Breast epithelium (tissue), 3 donors: ENCODE measurements at regions not wholly inside any gene's neighbourhood (a gene's known extent, or its start where the extent isn't known, plus 50 kb on each side); places are given as distances from the start of the nearest gene placed in this dataset.

Source experiments
- POLR2A ChIP-seq: fragments of 450-650 bp; IDR thresholded peaks from one replicate; pipeline ENCODE4 v1.6.1; 2016; ENCODE audit warnings: antibody characterized with exemption, mild to moderate bottlenecking, moderate library complexity
- POLR2AphosphoS5 ChIP-seq, 3 donors: sonication (generic); formaldehyde crosslinking; IDR thresholded peaks; one replicate each; pipeline ENCODE4 v1.6.1; 2017; ENCODE audit warnings: antibody characterized with exemption in 3 of 3
- TF ChIP-seq, protein P1 (sequence below), 3 donors: fragments of 450-650 bp; IDR thresholded peaks; one replicate each; pipeline ENCODE4 v1.5.1; 2016 to 2017; ENCODE audit warnings: antibody characterized with exemption in 3 of 3, mild to moderate bottlenecking in 3 of 3, moderate library complexity in 3 of 3

DNA sequence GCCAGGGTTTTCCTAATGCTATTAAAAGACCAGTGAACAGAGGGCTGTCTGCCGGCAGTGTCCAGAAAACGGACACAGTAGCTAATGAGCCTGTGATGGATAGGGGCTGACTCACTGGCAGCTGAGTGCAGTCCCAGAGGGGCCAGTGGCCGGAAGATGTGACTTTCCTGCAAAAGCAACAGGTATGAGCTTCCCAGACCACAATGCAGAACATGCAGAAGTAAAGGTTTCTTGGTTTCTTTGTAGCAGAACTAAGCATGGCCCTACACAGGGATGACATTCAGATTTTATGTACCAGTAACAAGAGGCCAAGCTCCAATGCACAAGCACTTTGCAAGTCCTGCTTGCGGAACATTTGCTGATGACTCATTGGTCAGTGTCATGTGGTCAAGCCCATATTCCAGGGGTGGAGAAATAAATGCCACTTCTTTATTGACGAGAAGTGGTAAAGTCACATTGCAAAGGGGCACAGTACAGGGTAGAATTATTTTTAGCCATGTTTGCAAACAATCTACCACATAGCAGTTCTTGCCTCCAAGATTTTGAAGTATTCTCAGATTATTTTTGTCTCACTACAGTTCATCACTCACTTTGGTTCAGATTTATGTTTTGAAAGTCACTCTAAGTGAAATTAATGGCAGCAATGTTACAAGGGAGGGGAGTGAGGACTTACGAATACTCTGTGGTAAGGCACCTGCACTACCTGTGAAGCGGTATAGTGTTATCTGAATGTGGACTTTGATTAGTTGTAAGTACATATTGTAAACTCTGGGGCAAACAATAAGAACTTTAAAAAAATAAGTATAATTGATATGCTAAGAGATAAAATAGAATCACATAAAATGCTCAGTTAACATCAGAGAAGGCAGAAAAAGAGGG is 263.3 kb downstream of the ABHD5 start:
- TF ChIP-seq POLR2A, result no peak
- TF ChIP-seq, protein P1, sequence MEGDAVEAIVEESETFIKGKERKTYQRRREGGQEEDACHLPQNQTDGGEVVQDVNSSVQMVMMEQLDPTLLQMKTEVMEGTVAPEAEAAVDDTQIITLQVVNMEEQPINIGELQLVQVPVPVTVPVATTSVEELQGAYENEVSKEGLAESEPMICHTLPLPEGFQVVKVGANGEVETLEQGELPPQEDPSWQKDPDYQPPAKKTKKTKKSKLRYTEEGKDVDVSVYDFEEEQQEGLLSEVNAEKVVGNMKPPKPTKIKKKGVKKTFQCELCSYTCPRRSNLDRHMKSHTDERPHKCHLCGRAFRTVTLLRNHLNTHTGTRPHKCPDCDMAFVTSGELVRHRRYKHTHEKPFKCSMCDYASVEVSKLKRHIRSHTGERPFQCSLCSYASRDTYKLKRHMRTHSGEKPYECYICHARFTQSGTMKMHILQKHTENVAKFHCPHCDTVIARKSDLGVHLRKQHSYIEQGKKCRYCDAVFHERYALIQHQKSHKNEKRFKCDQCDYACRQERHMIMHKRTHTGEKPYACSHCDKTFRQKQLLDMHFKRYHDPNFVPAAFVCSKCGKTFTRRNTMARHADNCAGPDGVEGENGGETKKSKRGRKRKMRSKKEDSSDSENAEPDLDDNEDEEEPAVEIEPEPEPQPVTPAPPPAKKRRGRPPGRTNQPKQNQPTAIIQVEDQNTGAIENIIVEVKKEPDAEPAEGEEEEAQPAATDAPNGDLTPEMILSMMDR (IDR thresholded peaks at IDR 0.05), result no peak
- TF ChIP-seq POLR2AphosphoS5 (IDR thresholded peaks at IDR 0.05), result no peak
